DND-41 (cell line): ENCODE measurements at regions not wholly inside any gene's neighbourhood (a gene's known extent, or its start where the extent isn't known, plus 50 kb on each side); places are given as distances from the start of the nearest gene placed in this dataset.
A peak's percentile ranks its signal among the peaks of the same experiment; 100 is the strongest.

Experiments used
- ATAC-seq: fragments of 200-7000 bp; cut with Tn5 transposase; 3 replicates; pipeline ENCODE4 v1.9.1; 2021; ENCODE audit warnings: low read depth; ENCODE audit not compliant: insufficient read depth
- DNase-seq: peaks from one replicate; pipeline ENCODE4 v3.0.0-alpha.2; 2020
- H2AFZ ChIP-seq: 2 replicates; pipeline ENCODE4 v1.6.0; 2012; ENCODE audit warnings: low read depth, low read length
- H3K27ac ChIP-seq: 2 replicates; pipeline ENCODE4 v1.5.1; 2012; ENCODE audit warnings: low read length, inconsistent platforms
- H3K27me3 ChIP-seq: fragments of 200-600 bp; sonication (generic); 2 replicates; pipeline ENCODE4 v1.6.0; 2012; ENCODE audit warnings: low read length, mild to moderate bottlenecking, inconsistent platforms; ENCODE audit not compliant: insufficient read depth, poor library complexity
- H3K36me3 ChIP-seq: 2 replicates; pipeline ENCODE4 v1.5.1; 2012; ENCODE audit warnings: low read length, inconsistent platforms; ENCODE audit not compliant: insufficient read depth
- H3K4me1 ChIP-seq: 2 replicates; pipeline ENCODE4 v1.5.1; 2012; ENCODE audit warnings: mild to moderate bottlenecking, low read length; ENCODE audit not compliant: insufficient read depth
- H3K4me2 ChIP-seq: 2 replicates; pipeline ENCODE4 v1.6.0; 2012; ENCODE audit warnings: mild to moderate bottlenecking, moderate library complexity, low read length, inconsistent platforms; ENCODE audit not compliant: insufficient read depth
- H3K4me3 ChIP-seq, 2 experiments: fragments of 200-600 bp in 1 of 2; shearing (Covaris generic) in 1 of 2; 2 replicates each; pipeline ENCODE4 v1.5.1; 2012 to 2016; ENCODE audit warnings: inconsistent platforms in 2 of 2, low read length in 2 of 2, mild to moderate bottlenecking in 2 of 2, low read depth in 1 of 2, moderate library complexity in 1 of 2
- H3K79me2 ChIP-seq: 2 replicates; pipeline ENCODE4 v1.6.0; 2012; ENCODE audit warnings: low read length, inconsistent platforms; ENCODE audit not compliant: insufficient read depth
- H3K9ac ChIP-seq: 2 replicates; pipeline ENCODE4 v1.6.0; 2012; ENCODE audit warnings: low read depth, mild to moderate bottlenecking, inconsistent platforms, low read length, moderate library complexity
- H3K9me3 ChIP-seq: 2 replicates; pipeline ENCODE4 v1.5.1; 2012; ENCODE audit warnings: low read length, moderate library complexity, mild to moderate bottlenecking, inconsistent platforms; ENCODE audit not compliant: insufficient read depth, severe bottlenecking
- H4K20me1 ChIP-seq: 2 replicates; pipeline ENCODE4 v1.6.0; 2012; ENCODE audit warnings: low read length; ENCODE audit not compliant: insufficient read depth
- EZH2 ChIP-seq: IDR thresholded peaks from 3 replicates; pipeline ENCODE4 v1.6.1; 2012; ENCODE audit warnings: borderline replicate concordance, low read depth, mild to moderate bottlenecking, moderate library complexity, low read length, inconsistent platforms; ENCODE audit not compliant: severe bottlenecking
- TF ChIP-seq, protein P1 (sequence below): IDR thresholded peaks from 2 replicates; pipeline ENCODE4 v1.5.1; 2012; ENCODE audit warnings: borderline replicate concordance, low read length, moderate library complexity, mild to moderate bottlenecking; ENCODE audit not compliant: poor library complexity, severe bottlenecking; ENCODE audit errors: extremely low read depth

DNA sequence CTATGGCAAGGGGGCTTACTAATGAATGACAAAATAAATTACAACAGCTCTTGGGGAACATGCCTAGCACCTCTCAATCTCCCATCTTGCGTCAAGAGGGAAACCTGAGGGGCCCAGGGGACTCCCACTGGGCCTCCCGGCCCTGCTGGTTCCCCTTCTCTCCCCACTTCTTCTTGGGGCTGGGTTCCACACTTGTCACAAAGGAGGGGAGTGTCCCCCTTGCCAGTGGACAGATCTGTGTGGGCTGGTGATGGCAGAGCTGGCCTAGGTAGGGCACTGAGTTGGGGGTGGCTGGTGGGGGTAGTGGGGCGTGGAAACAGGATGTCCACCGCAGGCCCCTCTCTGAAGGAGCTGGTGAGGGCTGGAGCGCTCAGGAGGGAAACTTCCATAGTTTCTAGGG is 184.0 kb upstream of the HAAO start:
- Histone ChIP-seq H3K27me3 (no peaks in the 10 kb centered on the region), H4K20me1 (no peaks in the 10 kb centered on the region), H3K27ac (peak overlapping the region; percentile 58), H3K36me3 (no peaks in the 10 kb centered on the region), H3K4me3 (no peak overlapping the region), H3K9me3 (no peaks in the 10 kb centered on the region), H3K9ac (no peak overlapping the region), H3K4me2 (no peak overlapping the region), H2AFZ (no peak overlapping the region), H3K4me1 (peaks cover 66% of the 10 kb centered on the region), H3K79me2 (peaks cover 3% of the 10 kb centered on the region; the same call in 1 of the 2 replicates)
- DNase-seq (no peak), ATAC-seq (no peak)
- no peak for TF ChIP-seq EZH2
- TF ChIP-seq, protein P1, sequence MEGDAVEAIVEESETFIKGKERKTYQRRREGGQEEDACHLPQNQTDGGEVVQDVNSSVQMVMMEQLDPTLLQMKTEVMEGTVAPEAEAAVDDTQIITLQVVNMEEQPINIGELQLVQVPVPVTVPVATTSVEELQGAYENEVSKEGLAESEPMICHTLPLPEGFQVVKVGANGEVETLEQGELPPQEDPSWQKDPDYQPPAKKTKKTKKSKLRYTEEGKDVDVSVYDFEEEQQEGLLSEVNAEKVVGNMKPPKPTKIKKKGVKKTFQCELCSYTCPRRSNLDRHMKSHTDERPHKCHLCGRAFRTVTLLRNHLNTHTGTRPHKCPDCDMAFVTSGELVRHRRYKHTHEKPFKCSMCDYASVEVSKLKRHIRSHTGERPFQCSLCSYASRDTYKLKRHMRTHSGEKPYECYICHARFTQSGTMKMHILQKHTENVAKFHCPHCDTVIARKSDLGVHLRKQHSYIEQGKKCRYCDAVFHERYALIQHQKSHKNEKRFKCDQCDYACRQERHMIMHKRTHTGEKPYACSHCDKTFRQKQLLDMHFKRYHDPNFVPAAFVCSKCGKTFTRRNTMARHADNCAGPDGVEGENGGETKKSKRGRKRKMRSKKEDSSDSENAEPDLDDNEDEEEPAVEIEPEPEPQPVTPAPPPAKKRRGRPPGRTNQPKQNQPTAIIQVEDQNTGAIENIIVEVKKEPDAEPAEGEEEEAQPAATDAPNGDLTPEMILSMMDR: no peak

DNA sequence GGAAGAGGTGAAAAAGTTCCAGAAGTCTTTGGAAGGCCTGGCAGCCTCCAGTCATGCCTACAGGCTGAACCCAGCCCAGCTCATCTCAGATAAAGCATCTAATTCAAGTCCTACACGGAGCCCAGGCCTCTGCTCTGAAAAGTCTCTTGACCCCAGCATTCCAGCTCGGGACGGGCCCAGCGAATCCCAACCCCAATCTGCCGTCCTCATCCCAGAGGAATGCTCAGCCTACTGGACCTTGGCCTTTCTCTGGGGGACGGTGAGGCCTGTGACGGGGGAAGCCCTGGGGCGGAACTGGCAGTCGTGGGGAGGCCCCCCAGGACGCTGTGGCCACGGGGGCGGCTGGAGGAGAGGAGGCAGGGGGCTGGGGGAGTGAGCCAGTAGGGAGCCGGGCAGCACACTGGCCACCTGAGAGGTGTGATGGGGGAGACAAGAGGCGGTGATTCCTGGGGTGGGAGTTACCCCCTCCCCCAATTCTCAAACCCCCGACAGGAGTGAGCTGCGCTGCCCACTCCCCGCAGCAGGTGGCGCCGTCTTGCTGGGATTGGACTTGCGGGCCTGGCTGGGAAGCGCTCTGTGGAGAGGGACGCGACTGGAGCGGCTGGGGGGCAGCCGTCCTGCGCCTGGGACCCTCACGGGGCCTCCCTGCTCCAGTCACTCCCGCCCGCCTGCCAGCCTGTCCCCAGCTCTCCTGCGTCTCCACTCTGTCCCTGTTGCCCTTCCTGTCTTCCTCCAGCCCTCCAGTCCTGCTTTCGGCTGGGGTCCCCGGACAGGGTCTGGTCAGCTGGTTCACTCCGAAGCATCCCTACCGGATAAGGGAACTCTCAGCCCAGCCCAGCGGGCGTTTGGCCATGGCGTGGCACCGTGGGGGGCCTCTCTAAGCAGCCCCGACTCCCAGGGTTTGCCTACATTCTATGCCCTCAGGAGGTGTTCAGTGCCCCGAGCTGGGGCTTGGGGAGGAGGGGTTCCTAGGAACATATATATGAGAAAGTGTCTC is 182.6 kb upstream of the HAAO start:
- Histone ChIP-seq H3K79me2 (peaks cover 3% of the 10 kb centered on the region; the same call in 1 of the 2 replicates), H3K4me2 (peak overlapping the region; percentile 13), H3K4me3 (no peak overlapping the region), H3K9me3 (no peaks in the 10 kb centered on the region), H3K27ac (peak overlapping the region; percentile 58), H2AFZ (no peak overlapping the region), H4K20me1 (no peaks in the 10 kb centered on the region), H3K4me1 (peaks cover 64% of the 10 kb centered on the region), H3K9ac (peak overlapping the region; percentile 35), H3K27me3 (no peaks in the 10 kb centered on the region), H3K36me3 (no peaks in the 10 kb centered on the region)
- TF ChIP-seq, protein P1: peak; percentile 99
- TF ChIP-seq EZH2: no peak
- ATAC-seq (peak; percentile 80), DNase-seq (peak; percentile 81)

DNA sequence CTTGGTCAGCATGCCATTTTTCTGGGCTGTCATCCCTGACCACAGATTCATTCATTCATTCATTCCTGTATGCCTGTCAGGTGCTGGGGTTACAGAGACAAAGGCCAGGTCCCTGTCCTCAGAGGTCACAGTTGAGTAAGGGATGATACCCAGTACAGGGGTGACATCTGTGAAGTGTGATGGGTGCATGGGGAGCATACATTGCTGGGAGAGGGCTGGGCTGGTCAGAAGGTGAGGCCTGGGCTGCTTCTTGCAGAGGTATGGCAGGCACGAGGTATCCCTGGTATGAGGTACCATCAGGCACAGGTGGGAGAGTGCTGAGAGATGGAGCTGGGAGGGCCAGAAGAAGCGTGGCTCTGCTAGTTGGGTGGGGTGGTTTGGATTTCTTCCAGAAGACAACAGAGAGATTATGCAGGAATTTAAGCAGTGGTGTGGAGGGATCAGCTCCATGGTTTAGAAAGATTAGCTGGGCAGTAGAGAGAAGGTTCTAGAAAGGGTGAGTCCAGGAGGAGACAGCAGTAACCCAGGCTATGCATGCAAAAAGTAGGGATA is 181.9 kb upstream of the HAAO start:
- Histone ChIP-seq H3K9ac (peak overlapping the region; percentile 10; the same call in 1 of the 2 replicates), H3K27ac (peak overlapping the region; percentile 58), H3K4me3 (no peak overlapping the region), H3K9me3 (no peaks in the 10 kb centered on the region), H2AFZ (no peak overlapping the region), H3K36me3 (no peaks in the 10 kb centered on the region), H4K20me1 (no peaks in the 10 kb centered on the region), H3K4me2 (no peak overlapping the region), H3K79me2 (peaks cover 3% of the 10 kb centered on the region; the same call in 1 of the 2 replicates), H3K27me3 (no peaks in the 10 kb centered on the region), H3K4me1 (peaks cover 60% of the 10 kb centered on the region)
- no peak for DNase-seq
- ATAC-seq: no peak
- no peak for TF ChIP-seq EZH2
- TF ChIP-seq, protein P1: no peak
